A673 (cell line): ENCODE measurements at regions not wholly inside any gene's neighbourhood (a gene's known extent, or its start where the extent isn't known, plus 50 kb on each side); places are given as distances from the start of the nearest gene placed in this dataset.

Source experiments
- EZH2 ChIP-seq: fragments of 200-600 bp; sonication (generic); IDR thresholded peaks from 2 replicates; pipeline ENCODE4 v1.6.1; 2017; ENCODE audit warnings: borderline replicate concordance, low read depth, mild to moderate bottlenecking, mixed read lengths, antibody characterized with exemption, low read length; ENCODE audit not compliant: poor library complexity, severe bottlenecking
- TF ChIP-seq, protein P1 (sequence below): fragments of 300-800, 200-600 bp; sonication (generic); conservative IDR thresholded peaks from 2 replicates; pipeline ENCODE4 v1.5.1; 2017; ENCODE audit warnings: low read depth, mild to moderate bottlenecking, antibody characterized with exemption, low read length, moderate library complexity, mixed read lengths

DNA sequence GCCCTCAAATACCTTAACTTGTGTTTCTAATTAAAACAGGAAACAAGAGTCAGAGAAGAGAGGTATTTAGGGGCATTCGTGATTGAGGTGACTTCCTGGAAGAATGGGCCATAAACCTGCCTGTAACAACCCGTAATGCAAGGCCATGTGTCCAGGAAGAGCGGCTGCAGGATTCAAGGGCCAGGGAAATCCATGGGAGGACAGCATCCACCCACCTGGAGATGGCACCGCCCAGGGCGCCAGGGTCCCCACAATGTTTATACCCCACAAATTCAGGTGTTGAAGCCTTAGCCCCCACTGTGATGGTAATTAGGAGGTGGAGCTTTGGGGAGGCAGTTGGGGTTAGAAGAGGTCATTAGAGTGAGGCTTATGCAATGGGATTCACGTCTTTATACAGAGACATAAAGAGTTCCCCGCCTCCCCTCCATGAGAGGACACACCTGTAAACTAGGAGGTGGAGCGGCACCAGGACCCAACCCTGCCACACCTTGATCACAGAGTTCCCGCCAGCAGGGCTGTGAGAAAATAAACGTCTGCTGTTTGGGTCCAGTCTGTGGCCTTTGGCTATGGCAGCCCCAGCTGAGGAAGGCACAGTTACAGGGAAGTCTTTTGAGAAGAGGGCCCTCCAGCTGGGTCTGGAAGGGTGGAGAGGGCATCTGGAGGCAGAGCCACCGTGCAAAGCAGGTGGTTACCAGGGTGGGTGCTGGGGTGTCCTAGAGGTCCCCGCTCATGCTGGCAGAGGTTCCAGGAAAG lies 1394.3 kb downstream of the TBC1D22A start:
- TF ChIP-seq, protein P1, sequence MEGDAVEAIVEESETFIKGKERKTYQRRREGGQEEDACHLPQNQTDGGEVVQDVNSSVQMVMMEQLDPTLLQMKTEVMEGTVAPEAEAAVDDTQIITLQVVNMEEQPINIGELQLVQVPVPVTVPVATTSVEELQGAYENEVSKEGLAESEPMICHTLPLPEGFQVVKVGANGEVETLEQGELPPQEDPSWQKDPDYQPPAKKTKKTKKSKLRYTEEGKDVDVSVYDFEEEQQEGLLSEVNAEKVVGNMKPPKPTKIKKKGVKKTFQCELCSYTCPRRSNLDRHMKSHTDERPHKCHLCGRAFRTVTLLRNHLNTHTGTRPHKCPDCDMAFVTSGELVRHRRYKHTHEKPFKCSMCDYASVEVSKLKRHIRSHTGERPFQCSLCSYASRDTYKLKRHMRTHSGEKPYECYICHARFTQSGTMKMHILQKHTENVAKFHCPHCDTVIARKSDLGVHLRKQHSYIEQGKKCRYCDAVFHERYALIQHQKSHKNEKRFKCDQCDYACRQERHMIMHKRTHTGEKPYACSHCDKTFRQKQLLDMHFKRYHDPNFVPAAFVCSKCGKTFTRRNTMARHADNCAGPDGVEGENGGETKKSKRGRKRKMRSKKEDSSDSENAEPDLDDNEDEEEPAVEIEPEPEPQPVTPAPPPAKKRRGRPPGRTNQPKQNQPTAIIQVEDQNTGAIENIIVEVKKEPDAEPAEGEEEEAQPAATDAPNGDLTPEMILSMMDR: no peak
- no peak for TF ChIP-seq EZH2
